HEK293 (cell line): ENCODE measurements at regions not wholly inside any gene's neighbourhood (a gene's known extent, or its start where the extent isn't known, plus 50 kb on each side); places are given as distances from the start of the nearest gene placed in this dataset.

Experiments used
- CTCF ChIA-PET: fragments of 350-600 bp; formaldehyde crosslinking; extraction: SDS; loops from one replicate; lab custom pipeline; 2021; ENCODE audit warnings: antibody characterized with exemption; lab: Yijun Ruan, JAX
- POLR2A ChIA-PET: fragments of 300-600 bp; formaldehyde crosslinking; extraction: SDS; loops from one replicate; lab custom pipeline; 2020; ENCODE audit warnings: antibody characterized with exemption, inconsistent platforms; lab: Yijun Ruan, JAX
- H3K27ac ChIP-seq: fragments of 200-500 bp; sonication (Bioruptor generic); 2 replicates; pipeline ENCODE4 v1.5.1; 2014; ENCODE audit warnings: low read depth, low read length, control low read depth, inconsistent platforms; ENCODE audit errors: extremely low read depth
- H3K36me3 ChIP-seq, 2 experiments: fragments of 200-500 bp in 1 of 2; sonication (Bioruptor generic) in 1 of 2; 1 replicate in 1 of 2; 2 replicates in 1 of 2; pipeline ENCODE4 v1.5.1; 2014 to 2017; ENCODE audit warnings: inconsistent platforms in 2 of 2, low read length in 2 of 2; ENCODE audit not compliant: control insufficient read depth in 2 of 2, insufficient read depth in 1 of 2
- H3K4me1 ChIP-seq: fragments of 200-500 bp; sonication (Bioruptor generic); 2 replicates; pipeline ENCODE4 v1.5.1; 2014; ENCODE audit warnings: mild to moderate bottlenecking, low read length, inconsistent platforms; ENCODE audit not compliant: control insufficient read depth, insufficient read depth
- H3K4me3 ChIP-seq: 2 replicates; pipeline ENCODE4 v1.5.1; 2011; ENCODE audit warnings: low read depth, mild to moderate bottlenecking, control low read depth, low read length, moderate library complexity
- H3K9me3 ChIP-seq: fragments of 200-500 bp; sonication (Bioruptor generic); 2 replicates; pipeline ENCODE4 v1.5.1; 2014; ENCODE audit warnings: low read depth, low read length, inconsistent platforms; ENCODE audit not compliant: control insufficient read depth, insufficient read depth
- ELK4 ChIP-seq: IDR thresholded peaks from 2 replicates; pipeline ENCODE4 v1.6.1; 2011; ENCODE audit warnings: mild to moderate bottlenecking, low read depth, low read length, borderline replicate concordance
- GLIS2 ChIP-seq: fragments of 450-650 bp; formaldehyde crosslinking; IDR thresholded peaks from 2 replicates; pipeline ENCODE4 v1.5.1; 2016; ENCODE audit warnings: missing biosample characterization, missing genetic modification characterization
- KLF10 ChIP-seq: fragments of 450-650 bp; IDR thresholded peaks from 2 replicates; pipeline ENCODE4 v1.5.1; 2018; ENCODE audit warnings: missing biosample characterization, mild to moderate bottlenecking, missing genetic modification characterization
- ZBTB17 ChIP-seq: fragments of 450-650 bp; formaldehyde crosslinking; IDR thresholded peaks from 2 replicates; pipeline ENCODE4 v1.5.1; 2016; ENCODE audit warnings: missing biosample characterization, missing genetic modification characterization
- ZFHX2 ChIP-seq: fragments of 450-650 bp; formaldehyde crosslinking; conservative IDR thresholded peaks from 2 replicates; pipeline ENCODE4 v1.5.1; 2016; ENCODE audit warnings: missing biosample characterization, missing genetic modification characterization
- ZFP37 ChIP-seq: fragments of 450-650 bp; formaldehyde crosslinking; IDR thresholded peaks from 2 replicates; pipeline ENCODE4 v1.5.1; 2016; ENCODE audit warnings: missing biosample characterization, missing genetic modification characterization
- ZFP41 ChIP-seq: fragments of 450-650 bp; formaldehyde crosslinking; IDR thresholded peaks from 2 replicates; pipeline ENCODE4 v1.5.1; 2016; ENCODE audit warnings: missing biosample characterization, missing genetic modification characterization, borderline replicate concordance
- ZNF121 ChIP-seq: fragments of 450-650 bp; formaldehyde crosslinking; IDR thresholded peaks from 2 replicates; pipeline ENCODE4 v1.5.1; 2016; ENCODE audit warnings: missing biosample characterization, missing genetic modification characterization
- ZNF302 ChIP-seq: fragments of 450-650 bp; formaldehyde crosslinking; IDR thresholded peaks from 2 replicates; pipeline ENCODE4 v1.5.1; 2016; ENCODE audit warnings: missing biosample characterization, missing genetic modification characterization, low read depth
- ZNF335 ChIP-seq: fragments of 450-650 bp; formaldehyde crosslinking; conservative IDR thresholded peaks from 2 replicates; pipeline ENCODE4 v1.5.1; 2016; ENCODE audit warnings: missing biosample characterization, missing genetic modification characterization
- ZNF521 ChIP-seq: fragments of 450-650 bp; formaldehyde crosslinking; IDR thresholded peaks from 2 replicates; pipeline ENCODE4 v1.5.1; 2017; ENCODE audit warnings: missing biosample characterization, mild to moderate bottlenecking, missing genetic modification characterization
- ZNF555 ChIP-seq: fragments of 450-650 bp; formaldehyde crosslinking; conservative IDR thresholded peaks from 2 replicates; pipeline ENCODE4 v1.5.1; 2017; ENCODE audit warnings: missing biosample characterization, mild to moderate bottlenecking, missing genetic modification characterization, inconsistent platforms
- ZNF629 ChIP-seq: fragments of 450-650 bp; formaldehyde crosslinking; IDR thresholded peaks from 2 replicates; pipeline ENCODE4 v1.5.1; 2017; ENCODE audit warnings: missing biosample characterization, missing genetic modification characterization
- ZNF639 ChIP-seq: fragments of 450-650 bp; formaldehyde crosslinking; IDR thresholded peaks from 2 replicates; pipeline ENCODE4 v1.5.1; 2016; ENCODE audit warnings: missing biosample characterization, missing genetic modification characterization
- ZNF658 ChIP-seq: fragments of 450-650 bp; formaldehyde crosslinking; IDR thresholded peaks from 2 replicates; pipeline ENCODE4; 2016; ENCODE audit warnings: missing biosample characterization, missing genetic modification characterization
- ZNF837 ChIP-seq: fragments of 450-650 bp; formaldehyde crosslinking; IDR thresholded peaks from 2 replicates; pipeline ENCODE4 v1.5.1; 2016; ENCODE audit warnings: missing biosample characterization, missing genetic modification characterization
- TF ChIP-seq, protein P1 (sequence below): fragments of 450-650 bp; formaldehyde crosslinking; IDR thresholded peaks from 2 replicates; pipeline ENCODE4 v1.5.1; 2016; ENCODE audit warnings: missing biosample characterization, missing genetic modification characterization, low read depth
- TF ChIP-seq, protein P2 (sequence below): fragments of 450-650 bp; formaldehyde crosslinking; IDR thresholded peaks from 2 replicates; pipeline ENCODE4 v1.5.1; 2017; ENCODE audit warnings: missing biosample characterization, missing genetic modification characterization
- TF ChIP-seq, protein P3 (sequence below): fragments of 450-650 bp; formaldehyde crosslinking; IDR thresholded peaks from 2 replicates; pipeline ENCODE4 v1.5.0; 2017; ENCODE audit warnings: missing biosample characterization, missing genetic modification characterization, borderline replicate concordance

GRCh38 chr11:109071262-109071661, 350.7 kb upstream of the C11orf87 start:
- Histone ChIP-seq H3K4me3 (no peak overlapping the region), H3K27ac (no peak overlapping the region), H3K4me1 (no peaks in the 10 kb centered on the region), H3K9me3 (no peaks in the 10 kb centered on the region), H3K36me3 (no peaks in the 10 kb centered on the region)
- POLR2A ChIA-PET = no interaction called here
- TF ChIP-seq ZNF121 (tag by site-specific recombination) (no peak), ZFHX2 (tag by site-specific recombination) (no peak), ZNF837 (tag by site-specific recombination) (no peak), ELK4 (no peak), ZFP41 (tag by site-specific recombination) (no peak), ZNF335 (no peak), ZNF302 (tag by site-specific recombination) (no peak), ZNF658 (tag by site-specific recombination) (no peak), ZNF555 (tag by site-specific recombination) (no peak), GLIS2 (no peak), ZBTB17 (tag by site-specific recombination) (no peak)
- CTCF ChIA-PET = no interaction called here

- Histone ChIP-seq H3K9me3 (no peaks in the 10 kb centered on the region), H3K4me3 (no peak overlapping the region), H3K4me1 (no peaks in the 10 kb centered on the region), H3K36me3 (no peaks in the 10 kb centered on the region), H3K27ac (no peak overlapping the region)
- ChIA-PET POLR2A (no interaction called here), CTCF (no interaction called here)
- TF ChIP-seq ZNF629 (tag by site-specific recombination) = no peak
- TF ChIP-seq KLF10 = no peak
- TF ChIP-seq ZNF639 (tag by site-specific recombination) = no peak
Observed at GRCh38 chr11:109071712-109072524, 350.1 kb upstream of the C11orf87 start.

DNA sequence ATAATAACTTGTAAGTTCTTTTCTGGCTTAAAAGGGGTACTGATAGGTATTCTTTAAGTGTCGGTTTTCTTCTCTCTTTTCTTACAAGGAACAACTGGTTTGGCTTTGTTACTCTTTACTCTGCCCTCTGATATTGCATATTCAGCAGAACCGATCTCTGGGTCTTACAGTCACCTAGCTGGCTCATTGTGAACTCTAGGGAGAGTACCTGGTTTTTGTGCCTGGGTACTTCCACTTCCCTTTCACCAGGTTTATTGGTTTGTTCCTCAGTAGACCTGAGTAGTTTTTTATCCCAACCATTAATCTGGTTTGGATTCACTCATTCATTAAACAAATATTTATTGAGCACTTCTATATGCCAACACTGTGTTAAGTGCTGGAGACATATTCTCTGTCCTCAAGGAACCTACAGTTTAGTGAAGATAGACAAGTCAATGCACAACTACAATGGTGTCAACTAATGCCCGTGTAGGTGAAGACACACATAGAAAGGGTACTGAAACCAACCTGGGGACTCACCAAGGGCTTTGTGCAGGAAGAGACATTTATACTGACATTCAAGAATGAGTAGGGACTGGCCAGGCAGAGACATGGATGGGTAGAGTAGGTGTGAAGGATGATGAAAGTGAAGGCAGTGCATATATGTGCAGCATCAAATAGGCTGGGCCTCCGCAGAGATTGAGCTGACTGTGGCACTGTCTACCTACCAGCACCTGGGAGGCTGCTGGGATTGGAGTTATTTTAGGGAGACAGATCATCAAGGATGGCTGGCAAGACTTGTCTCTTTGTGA, 348.8 kb upstream of the C11orf87 start:
- POLR2A ChIA-PET = no interaction called here
- no peaks in the 10 kb centered on the region for H3K4me1 ChIP-seq
- H3K4me3 ChIP-seq = no peak overlapping the region
- no peak overlapping the region for H3K27ac ChIP-seq
- H3K36me3 ChIP-seq = no peaks in the 10 kb centered on the region
- no peaks in the 10 kb centered on the region for H3K9me3 ChIP-seq
- CTCF ChIA-PET = no interaction called here
- TF ChIP-seq ELK4 = no peak
- TF ChIP-seq, protein P1, sequence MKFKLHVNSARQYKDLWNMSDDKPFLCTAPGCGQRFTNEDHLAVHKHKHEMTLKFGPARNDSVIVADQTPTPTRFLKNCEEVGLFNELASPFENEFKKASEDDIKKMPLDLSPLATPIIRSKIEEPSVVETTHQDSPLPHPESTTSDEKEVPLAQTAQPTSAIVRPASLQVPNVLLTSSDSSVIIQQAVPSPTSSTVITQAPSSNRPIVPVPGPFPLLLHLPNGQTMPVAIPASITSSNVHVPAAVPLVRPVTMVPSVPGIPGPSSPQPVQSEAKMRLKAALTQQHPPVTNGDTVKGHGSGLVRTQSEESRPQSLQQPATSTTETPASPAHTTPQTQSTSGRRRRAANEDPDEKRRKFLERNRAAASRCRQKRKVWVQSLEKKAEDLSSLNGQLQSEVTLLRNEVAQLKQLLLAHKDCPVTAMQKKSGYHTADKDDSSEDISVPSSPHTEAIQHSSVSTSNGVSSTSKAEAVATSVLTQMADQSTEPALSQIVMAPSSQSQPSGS = no peak
- no peak for TF ChIP-seq ZNF521 (tag by site-specific recombination)
- TF ChIP-seq, protein P2, sequence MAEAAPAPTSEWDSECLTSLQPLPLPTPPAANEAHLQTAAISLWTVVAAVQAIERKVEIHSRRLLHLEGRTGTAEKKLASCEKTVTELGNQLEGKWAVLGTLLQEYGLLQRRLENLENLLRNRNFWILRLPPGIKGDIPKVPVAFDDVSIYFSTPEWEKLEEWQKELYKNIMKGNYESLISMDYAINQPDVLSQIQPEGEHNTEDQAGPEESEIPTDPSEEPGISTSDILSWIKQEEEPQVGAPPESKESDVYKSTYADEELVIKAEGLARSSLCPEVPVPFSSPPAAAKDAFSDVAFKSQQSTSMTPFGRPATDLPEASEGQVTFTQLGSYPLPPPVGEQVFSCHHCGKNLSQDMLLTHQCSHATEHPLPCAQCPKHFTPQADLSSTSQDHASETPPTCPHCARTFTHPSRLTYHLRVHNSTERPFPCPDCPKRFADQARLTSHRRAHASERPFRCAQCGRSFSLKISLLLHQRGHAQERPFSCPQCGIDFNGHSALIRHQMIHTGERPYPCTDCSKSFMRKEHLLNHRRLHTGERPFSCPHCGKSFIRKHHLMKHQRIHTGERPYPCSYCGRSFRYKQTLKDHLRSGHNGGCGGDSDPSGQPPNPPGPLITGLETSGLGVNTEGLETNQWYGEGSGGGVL (tag by site-specific recombination) = no peak
- TF ChIP-seq, protein P3, sequence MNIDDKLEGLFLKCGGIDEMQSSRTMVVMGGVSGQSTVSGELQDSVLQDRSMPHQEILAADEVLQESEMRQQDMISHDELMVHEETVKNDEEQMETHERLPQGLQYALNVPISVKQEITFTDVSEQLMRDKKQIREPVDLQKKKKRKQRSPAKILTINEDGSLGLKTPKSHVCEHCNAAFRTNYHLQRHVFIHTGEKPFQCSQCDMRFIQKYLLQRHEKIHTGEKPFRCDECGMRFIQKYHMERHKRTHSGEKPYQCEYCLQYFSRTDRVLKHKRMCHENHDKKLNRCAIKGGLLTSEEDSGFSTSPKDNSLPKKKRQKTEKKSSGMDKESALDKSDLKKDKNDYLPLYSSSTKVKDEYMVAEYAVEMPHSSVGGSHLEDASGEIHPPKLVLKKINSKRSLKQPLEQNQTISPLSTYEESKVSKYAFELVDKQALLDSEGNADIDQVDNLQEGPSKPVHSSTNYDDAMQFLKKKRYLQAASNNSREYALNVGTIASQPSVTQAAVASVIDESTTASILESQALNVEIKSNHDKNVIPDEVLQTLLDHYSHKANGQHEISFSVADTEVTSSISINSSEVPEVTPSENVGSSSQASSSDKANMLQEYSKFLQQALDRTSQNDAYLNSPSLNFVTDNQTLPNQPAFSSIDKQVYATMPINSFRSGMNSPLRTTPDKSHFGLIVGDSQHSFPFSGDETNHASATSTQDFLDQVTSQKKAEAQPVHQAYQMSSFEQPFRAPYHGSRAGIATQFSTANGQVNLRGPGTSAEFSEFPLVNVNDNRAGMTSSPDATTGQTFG (tag by site-specific recombination) = no peak
- no peak for TF ChIP-seq ZFP37 (tag by site-specific recombination)
